NOMO-1 (cell line): ENCODE measurements at regions not wholly inside any gene's neighbourhood (a gene's known extent, or its start where the extent isn't known, plus 50 kb on each side); places are given as distances from the start of the nearest gene placed in this dataset.

ENCODE experiments used
- DNase-seq, 2 experiments: peaks; one replicate each; lab custom pipeline; 2025; ENCODE audit not compliant: unreplicated experiment in 2 of 2; lab: John Stamatoyannopoulos, UW

DNA sequence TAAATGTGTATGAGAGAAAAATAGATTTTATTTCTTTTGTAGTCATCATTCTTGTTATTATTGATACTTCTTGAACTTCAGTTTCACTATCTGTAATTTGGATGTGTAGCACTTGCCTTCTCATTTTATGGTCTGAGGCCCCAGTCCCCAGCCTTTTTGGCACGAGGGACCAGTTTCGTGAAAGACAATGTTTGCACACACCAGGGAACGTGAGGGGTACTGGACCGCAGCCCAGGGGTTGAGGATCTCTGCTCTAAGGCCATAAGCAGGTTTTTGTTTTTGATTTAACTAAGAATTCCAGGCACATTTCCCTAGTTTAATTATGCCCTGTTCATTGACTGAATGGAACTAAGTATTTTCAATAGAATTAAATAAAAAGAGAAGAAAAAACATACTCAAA, 261.5 kb downstream of the BMP2 start:
- no peak for DNase-seq

DNA sequence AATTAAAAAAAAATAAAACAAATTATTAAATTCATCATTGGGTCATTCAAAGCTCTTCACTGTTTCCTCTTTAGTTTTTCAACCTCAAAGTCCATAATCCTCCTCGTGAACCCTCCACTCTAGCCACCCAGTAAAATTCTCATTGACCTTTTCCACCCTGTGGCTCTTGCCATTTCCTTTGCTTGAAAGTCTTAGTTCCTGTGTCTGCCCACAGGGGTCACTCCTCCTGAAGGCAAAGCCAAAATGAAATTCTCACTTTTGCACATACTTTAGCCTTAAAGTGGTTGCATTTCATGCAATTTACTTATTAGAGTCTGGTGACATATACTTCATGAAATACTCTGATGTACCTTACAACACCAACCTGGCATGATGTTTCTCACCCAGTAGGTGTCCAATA, 263.7 kb downstream of the BMP2 start:
- no peak for DNase-seq

DNA sequence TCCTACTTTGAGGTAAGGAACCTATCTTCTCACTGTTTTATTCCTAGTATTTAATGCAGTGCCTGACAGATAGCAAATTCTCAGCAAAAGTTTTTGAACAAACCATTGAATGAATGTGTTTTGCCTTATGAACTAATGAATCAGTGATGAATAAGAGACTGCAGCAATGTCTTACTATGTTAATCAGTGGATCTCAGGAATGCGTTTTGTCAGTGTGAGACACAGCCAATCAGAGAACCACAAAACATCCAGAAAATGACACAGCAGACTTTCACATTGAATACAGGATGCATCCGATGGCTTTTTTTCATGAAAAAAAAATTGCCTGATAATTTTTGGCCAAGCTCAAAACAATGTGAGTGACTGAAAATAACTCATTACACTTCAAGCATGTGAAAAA, 270.5 kb downstream of the BMP2 start:
- DNase-seq = no peak

DNA sequence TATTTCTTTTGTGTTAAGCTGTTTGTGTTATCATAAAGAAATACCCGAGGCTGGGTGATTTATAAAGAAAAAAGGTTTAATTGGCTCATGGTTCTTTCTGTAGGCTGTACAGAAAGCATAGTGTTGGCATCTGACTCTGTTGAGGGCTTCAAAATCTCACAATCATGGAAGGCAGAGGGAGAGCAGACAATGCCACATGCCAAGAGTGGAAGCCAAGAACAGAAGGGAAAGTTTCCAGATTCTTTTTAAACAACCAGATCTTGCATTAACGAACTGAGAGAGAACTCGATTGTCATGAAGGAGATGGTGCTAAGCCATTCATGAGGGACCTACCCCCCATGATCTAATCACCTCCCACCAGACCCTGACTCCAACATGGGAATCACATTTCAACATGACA, 290.1 kb downstream of the BMP2 start:
- no peak for DNase-seq

DNA sequence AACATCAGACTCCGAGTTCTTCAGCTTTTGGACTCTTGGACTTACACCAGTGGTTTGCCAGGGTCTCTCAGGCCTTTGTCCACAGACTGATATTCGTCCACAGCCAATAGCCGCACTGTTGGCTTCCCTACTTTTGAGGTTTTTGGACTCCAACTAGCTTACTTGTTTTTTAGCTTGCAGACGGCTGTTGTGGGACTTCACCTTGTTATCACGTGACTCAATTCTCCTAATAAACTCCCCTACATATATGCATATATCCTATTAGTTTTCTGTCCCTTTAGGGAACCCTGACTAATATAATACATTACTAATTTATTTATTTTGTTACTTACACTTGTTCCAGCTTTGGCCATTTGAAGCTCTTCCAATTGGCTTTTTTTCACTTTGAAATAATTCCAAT, 311.3 kb downstream of the BMP2 start:
- no peak for DNase-seq

DNA sequence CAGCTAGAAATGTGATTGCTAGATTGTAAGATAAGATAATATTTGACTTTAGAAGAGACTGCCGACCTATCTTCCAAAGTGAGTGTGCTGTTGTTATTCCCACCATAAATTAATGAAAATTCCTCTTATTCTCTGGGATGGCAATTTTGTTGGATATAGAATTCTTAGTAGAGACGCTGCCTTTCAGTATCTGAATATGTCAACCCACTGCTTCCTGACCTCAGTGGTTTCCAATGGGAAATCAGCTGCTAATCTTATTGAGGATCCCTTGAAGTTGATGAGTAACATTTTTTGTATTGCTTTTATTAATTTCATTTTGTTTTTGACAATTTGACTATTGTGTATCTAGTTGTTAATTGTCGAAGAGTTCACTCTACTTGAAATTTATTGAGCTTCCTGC, 313.0 kb downstream of the BMP2 start:
- DNase-seq = no peak

DNA sequence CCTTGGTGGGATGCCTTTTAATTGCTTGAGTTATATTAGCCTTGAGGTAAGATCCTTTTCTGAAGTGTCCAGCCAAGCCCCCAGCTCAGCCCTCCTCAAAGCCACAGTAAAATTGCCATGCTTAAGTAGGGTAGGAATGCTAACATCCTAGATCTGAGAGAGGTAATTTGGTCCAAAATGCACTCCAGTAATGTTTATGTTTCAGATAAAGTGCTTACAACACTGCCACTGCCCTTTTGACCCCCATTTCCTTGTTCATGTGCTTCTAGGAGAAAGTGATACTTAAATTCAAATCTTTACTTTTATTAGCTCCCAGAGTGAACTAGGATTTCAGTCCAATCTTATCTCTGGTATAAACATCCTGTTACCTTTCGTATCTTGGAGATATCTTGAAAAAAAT, 318.0 kb downstream of the BMP2 start:
- DNase-seq = no peak

DNA sequence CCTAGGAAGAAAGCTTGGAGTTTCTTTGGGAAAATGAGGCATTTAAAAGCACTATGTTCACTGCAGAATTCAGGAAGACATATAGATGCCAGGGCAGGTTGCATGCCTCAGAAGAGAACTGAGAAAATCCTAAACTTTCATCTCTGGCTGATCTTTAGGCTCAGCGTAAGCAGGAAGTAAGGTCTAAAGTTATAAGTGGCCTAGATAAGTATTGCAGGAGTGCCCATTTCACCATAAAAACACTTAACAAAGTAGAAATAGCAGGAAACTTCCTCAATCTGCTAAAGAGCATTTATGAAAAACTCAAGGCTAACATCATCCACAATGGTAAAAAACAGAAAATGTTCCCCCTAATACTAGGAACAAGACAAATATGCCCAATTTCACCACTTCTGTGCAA, 320.3 kb downstream of the BMP2 start:
- peak in 1 of 2 experiments; percentile 12 for DNase-seq

DNA sequence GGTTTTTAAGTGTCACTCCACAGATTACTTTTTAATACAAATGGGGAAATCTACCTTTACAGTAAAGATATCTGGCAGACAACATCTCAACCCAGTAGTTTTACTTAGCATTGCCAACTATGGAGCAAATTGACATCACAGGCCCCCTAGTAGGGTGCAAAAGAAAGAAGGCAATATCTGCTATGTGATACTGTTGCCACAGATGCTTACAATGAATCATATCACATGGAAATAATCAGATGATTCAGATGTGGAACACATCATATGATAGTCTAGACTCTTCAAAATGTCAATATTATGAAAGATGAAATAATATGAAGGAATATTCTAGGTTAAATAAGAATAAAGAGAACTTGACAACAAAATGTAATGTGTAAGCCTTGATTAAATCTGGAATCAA, 322.5 kb downstream of the BMP2 start:
- no peak for DNase-seq

DNA sequence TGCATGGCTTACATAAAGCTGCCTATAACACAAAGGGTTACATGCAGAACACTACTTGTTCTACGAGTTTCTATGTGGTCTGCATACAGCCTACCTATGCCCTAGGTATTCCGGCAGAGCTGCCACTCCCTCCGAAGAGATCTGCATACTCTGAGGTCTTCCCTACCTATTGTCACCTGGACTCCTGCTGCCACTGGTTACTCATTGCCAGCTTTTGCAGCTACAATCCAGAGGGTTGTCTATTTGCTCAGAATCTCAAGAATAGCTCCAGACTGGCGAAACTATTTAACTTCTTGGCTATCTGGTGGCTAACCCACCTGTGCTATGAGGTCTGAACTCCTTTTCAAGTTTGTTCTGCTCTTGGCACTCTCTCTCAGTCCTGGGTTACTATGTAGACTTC, 323.3 kb downstream of the BMP2 start:
- no peak for DNase-seq

DNA sequence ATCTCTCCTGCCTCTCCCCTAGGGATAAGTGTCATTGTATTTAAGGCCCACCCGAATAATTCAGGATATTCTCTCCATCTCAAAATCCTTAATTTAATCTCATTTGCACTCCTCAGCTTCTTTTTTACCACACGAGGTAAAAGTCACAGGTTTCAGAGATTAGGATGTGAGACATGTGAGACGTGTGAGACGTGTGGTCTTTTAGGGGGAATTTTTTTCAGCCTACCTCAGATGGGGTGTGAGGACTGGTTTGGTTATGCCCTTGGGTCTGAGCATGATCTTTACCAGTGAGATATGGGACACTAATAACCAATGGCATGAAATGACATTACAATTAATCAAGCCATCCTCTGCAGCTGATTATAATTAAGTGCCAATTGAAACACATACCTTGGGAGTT, 324.2 kb downstream of the BMP2 start:
- no peak for DNase-seq

DNA sequence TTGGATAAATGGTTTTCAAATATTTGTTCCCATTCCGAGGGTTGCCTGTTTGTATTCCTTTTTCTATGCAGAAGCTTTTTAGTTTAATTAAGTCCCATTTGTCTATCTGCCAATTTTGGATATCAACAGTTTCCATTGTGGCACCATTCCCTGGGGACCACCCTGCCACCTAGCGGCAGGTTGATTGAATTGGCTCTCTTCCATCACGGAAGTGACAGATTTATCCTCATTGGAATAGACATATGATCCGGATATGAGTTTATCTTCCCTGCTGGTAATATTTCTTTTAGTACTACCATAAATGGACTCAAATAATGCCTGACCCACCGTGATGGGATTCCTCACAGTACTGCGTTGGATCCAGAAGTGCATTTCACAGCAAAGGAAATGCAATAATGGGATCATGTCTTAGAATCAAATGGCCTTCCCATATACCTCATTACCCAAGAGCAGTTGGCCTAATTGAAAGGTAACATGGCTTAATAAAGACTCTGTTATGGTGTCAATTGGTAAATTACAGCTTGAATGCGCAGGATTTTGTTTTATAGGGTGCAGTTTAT, 327.0 kb downstream of the BMP2 start:
- peak; percentile 0 to 25 for DNase-seq

DNA sequence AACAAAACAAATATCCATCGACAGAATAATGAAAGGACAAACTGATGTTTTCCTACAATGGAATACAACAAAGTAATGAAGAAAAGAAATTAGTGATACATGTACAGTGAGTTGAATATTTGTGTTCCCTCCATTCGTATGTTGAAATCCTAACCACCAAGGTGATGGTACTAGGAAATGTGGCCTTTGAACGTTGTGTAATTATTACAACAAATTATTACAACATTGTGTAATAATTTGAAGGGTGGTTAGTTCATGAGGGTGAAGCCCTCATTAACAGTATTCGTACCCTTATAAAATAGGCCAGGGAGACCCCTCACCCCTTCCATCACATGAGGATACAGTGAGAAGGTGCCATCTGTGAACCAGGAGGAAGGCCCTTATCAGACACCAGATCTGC, 339.4 kb downstream of the BMP2 start:
- DNase-seq = no peak

DNA sequence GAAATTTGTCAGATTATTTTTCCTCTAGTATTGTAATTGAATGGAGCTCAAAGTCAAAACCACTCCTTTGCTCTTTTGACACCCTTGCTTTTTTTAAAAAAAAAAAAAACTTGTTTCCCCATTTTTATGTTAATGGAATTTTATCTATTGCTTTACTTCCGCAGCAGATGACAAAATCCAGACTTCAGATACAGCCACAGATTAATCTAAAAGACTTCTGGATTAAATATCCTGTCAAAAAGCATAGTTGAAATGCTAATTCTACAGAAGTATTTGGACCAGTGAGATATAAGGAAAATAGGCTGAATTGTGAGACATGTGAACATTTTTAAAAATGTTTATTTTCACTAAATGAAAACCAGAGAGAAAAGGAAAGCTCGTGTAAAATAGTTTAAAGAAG, 341.4 kb downstream of the BMP2 start:
- no peak for DNase-seq

DNA sequence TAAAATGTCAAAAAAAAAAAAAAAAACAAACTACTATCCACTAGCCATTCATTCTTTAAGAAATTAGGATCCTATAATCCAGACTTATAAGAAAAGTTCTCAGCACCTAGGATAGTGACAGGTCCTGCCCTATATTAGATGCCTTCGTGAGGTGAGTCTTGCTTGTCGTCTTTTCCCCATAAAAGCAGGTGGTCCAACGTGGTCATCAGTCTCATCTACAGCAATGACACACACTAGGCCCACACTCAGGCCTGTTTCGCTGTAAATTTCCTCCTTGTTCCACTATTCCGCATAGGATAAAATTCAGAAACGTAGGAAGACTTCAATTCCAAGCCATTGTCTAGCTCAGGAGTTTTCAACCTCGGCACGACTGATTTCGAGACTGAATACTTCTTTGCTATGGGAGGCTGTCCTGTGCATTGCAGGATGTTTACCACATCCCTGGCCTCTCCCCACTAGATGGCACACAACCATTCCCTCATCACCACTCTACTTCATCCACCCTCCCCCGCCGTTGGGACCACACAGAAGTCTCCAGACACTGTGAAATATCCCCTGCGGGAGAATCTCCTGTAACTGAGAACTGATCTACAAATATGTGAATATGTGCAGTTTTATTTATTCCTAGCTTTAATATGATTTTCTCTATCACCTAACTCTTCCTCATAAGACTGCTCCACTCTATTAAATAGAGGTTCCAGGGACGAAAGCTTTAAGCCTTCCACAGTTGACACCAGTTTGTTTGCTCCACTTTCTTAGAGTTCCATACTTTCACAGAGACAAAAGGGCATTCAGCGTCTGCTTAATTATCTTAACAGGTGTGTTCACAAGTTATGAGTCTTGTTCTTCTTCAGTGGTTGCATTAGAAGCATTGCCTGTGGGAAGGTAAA, 346.3 kb downstream of the BMP2 start:
- DNase-seq = no peak

DNA sequence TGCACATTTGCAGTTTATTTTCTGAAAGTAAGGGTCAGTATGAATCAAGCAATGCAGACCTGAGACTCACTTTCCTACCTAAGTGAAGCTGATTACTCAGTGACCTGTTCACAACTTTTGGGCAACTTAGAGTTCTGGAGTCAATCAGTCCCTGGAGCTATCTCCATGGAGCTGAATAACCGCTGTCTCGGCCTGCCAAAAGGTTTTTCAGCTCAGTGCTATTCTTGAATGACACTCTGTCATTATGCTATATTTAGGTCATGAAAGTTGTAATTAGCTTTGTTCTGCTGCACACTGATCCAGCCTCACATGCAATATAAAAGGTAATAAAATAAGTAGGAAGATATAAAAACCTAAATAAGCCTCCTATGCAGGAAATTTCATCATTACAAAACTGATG, 356.0 kb downstream of the BMP2 start:
- no peak for DNase-seq

DNA sequence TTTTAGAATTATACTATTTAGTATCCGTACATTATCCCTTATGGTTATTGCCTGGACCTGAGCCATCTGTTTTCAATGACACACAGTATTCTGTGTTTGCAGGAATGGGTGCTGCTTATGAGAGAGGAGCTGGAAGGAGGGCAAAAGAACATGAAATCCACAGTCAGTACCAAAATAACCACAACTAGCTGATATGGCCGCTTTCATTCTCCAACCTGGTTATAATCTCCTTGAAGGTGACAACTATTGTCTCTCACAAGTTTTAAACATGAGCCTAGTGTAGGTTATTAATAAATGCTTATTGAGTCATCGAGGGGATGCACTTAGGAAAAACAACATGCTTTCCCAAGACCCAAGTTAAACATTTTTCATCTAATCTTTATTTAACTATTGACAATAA, 356.6 kb downstream of the BMP2 start:
- no peak for DNase-seq

DNA sequence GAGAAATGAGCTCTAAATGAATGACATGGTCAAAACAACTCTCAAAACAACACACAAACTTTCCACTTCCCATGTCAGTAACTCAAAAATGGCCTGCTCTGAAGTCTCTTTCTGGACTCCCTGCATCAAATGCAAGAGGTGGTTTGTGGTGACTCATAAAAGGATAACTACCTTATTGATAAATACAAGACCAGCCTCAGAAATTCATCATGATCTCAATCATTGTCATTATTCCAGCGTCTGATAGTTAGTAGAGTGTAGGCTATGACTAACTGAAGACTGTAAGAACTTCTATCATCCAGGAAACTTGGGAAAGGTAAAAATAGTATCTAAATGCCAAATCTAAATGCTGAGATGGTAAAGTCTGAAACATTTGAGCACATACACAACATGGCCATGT, 369.4 kb downstream of the BMP2 start:
- DNase-seq = no peak

DNA sequence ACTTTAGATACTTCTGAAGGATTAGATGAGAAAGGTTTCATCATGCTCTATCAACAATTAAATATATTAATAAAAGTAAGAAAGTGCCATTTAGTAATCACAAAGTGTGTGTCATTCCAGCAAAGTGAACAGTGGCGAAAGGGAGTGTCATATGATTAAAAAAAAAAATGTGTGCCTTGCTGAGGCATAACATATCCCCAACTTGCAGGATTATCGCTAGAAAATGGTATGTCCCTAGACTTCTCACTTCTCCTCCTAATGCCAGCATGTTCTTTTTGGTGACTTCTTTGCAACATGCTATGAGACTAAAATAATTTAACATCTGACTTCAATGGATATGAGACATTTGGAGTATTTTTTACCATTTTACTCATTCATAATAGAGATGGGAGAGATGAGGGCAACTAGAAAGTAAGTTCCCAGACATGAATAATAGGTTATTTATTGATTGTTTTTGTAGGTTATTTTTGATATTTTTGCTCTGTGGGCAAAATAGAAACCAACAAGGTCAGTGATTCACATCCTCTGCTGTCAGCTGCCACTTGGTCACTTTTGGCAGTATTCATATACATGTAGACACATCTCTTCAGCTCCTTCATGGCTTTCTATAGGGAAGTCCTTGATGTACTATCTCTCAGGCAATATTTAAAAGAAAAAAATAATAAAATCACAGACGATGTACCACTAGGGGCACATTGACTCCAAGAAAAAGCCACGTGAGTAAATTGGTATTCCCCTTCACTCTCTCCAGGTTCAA, 370.1 kb downstream of the BMP2 start:
- DNase-seq = no peak

DNA sequence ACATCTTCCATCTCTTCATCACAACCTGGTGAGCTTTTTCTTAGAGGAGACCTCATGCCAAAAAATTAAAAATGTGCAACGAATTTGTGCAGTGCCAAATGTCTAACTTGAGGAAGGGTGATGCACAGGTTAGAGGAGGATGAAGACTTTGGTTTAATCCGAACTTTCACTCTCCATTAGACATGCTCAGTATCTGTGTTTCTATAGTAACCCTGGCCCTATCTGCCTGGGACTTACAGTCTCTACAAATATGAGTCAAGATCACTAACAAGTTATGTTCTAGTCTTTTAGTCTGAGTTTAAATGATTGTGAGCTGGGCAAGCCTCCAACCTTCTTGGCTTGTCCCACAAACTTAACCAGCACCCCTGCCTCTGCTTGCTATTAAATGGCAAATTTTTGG, 377.0 kb downstream of the BMP2 start:
- DNase-seq = no peak

DNA sequence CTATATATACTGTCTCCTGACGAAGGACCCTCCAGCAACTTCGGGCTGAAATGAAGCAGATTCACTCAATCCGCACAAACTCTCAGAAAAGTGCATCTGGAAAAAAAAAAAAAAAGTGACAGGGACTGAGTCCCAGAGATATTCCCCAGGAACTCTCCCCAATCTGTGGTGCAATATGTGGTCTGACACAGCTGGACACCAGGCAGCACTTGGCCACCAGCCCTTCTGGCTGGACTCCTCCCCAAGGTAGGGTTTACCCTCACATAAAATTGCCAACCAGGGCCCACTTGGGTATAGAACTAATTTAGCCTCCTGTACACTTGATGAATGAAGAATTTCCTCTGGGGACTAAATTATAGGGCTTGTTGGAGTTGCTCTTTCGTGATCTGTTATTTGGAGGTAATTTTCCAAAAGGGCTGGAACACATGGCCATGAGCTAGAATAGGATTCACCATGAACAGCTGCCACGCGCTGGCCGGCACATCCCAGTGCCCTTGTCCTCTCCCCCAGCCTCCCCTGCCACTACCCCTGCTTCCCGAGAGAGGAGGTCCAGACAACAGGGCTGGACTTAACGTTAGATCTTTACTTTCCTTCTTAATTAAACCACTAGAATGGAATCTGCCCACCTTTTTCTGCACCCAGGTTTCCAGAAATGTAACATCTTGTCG, 379.2 kb downstream of the BMP2 start:
- DNase-seq = no peak
